ENCODE measurements at regions not wholly inside any gene's neighbourhood (a gene's known extent, or its start where the extent isn't known, plus 50 kb on each side); places are given as distances from the start of the nearest gene placed in this dataset.

DNA sequence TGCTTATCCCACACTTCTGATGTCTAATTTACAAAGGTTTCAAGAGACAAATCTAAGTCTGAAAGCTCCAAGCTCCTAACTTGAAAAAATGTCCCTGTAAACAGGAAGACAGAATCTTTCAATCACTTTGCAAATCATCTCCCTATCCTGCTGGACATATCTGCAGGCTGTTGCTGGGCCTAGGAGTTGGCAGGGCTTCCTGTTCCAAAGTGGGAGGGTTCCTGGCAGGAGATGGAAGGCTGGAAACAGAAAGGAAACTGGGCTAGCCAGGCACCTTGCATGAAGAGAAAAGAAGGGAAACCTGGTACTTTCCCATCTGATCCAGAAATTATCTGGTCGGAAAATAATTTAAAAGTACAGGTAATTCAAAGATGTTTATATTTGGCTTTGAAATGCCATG, 227.3 kb upstream of the IL12A start:
- no peak for TF ChIP-seq POLR2AphosphoS5 (IDR thresholded peaks at IDR 0.05; ENCODE audit: borderline replicate concordance, low read depth, low read length)
- no peak for TF ChIP-seq EZH2 (IDR thresholded peaks at IDR 0.05)
- TF ChIP-seq FOXP2 (optimal IDR thresholded peaks at IDR 0.05; ENCODE audit: control extremely low read depth, extremely low read length, insufficient read depth) = no peak

All from SK-N-MC (cell line).